ENCODE measurements at regions not wholly inside any gene's neighbourhood (a gene's known extent, or its start where the extent isn't known, plus 50 kb on each side); places are given as distances from the start of the nearest gene placed in this dataset.
"Not testable (repeated sequence)": the region's sequence is repeated elsewhere in the genome, so short reads cannot be mapped to it uniquely, and the experiment has no call there.

- FAIRE-seq = no peak
- no peak for DNase-seq (ENCODE audit: insufficient read length, low spot score)
- TF ChIP-seq CTCF (IDR thresholded peaks at IDR 0.05; ENCODE audit: insufficient read depth, missing control alignments) = no peak
These were observed 242.7 kb upstream of the VSTM2A start for GRCh38 chr7:54299426-54299825.

DNA sequence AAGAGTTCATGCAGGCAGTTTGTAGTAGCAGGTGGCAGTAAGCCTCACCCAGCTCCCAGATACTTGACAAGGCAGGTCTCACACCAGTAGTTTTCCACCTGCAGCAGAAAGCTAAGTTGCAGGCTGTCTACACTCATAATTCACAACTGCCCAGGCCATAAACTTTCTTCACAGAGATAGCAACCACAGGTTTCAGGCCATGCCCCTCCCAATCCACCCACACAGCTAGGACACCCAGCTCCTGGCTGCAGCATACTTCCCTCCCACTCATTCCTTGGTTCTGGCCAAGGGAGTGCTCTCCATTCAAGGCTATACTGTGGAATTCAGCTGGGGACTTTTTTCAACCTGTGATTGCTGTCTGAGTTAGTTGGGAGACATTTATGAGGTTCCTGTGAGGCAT lies 226.2 kb upstream of the VSTM2A start:
- not testable (repeated sequence) for FAIRE-seq; DNase-seq (ENCODE audit: insufficient read length, low spot score)

DNA sequence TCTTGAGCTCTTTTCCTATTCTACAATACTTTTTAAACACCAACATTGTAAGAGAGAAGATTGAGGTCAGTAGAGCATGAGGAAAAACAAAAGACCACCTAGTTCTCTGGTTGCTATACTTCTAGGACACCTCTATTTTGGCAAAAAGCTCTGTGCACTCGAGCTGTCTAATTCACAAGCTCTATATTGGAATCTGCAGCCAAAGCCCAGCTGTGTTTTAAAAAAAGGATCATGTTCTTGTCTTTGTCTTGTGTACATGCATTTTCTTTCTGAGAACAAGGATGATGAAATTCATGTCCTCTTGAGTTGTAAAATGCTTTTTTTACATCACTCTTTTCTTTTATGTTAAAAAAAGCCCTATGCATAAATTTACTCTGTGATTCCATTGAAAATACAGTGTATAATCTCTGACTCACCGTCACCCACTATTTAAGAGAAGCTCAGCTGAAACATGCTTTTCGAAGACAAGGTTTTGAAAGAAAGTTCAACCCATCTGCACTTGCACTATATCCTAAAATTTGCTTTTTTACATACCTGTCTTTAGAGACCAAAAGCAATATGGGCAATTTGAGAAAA lies 215.5 kb upstream of the VSTM2A start:
- TF ChIP-seq CTCF (IDR thresholded peaks at IDR 0.05; ENCODE audit: insufficient read depth, missing control alignments) = no peak
- DNase-seq (ENCODE audit: insufficient read length, low spot score) (no peak), FAIRE-seq (no peak)

DNA sequence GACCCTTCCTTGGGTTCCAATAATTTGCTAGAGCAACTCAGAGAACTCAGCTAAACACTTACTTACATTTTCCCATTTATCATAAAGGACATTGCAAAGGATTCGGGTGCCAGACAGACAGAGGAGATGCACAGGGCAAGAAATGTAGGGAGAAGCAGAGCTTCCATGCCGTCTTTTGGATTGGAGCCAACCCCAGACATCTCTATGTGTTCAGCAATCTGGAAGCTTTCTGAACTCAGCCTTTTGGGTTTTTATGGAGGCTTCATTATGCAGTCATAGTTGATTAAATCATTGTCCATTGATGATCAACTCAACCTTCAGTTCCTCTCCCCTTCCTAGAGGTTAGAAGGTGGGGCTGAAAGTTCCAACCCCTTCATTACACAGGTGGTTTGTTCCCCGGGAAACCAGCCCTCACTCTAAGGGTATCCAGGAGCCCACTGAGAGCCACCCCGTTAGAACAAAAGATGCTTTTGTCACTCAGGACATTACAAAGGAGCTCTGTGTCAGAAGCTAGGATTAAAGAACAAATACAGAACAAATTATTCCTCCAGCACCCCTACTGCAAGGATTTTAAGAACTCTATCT lies 211.9 kb upstream of the VSTM2A start:
- TF ChIP-seq CTCF (IDR thresholded peaks at IDR 0.05; ENCODE audit: insufficient read depth, missing control alignments) = no peak
- FAIRE-seq = no peak

DNA sequence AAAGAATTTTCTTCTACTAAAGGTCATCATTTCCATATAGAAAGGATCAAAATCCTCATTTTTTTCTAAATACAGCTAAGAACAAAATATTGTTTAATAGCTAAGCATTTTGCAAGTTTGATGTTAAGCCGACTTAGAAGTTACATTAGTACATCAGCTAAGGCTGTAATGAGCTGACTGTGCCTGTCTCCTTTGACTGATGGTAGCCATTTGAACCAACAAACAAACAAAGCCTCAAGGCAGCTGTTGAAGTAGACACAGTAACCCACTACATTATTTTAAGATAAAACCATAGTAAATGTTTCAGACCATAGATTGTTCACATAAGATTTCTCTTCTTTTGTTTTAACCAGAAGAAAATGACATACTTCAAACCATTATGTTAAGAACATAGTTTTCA lies 210.9 kb upstream of the VSTM2A start:
- TF ChIP-seq CTCF (IDR thresholded peaks at IDR 0.05; ENCODE audit: insufficient read depth, missing control alignments) = no peak
- DNase-seq (ENCODE audit: insufficient read length, low spot score) (no peak), FAIRE-seq (peak; percentile 58)

More for the DNA sequence above, 211.9 kb upstream of the VSTM2A start:
- no peak for DNase-seq (ENCODE audit: insufficient read length, low spot score)

DNA sequence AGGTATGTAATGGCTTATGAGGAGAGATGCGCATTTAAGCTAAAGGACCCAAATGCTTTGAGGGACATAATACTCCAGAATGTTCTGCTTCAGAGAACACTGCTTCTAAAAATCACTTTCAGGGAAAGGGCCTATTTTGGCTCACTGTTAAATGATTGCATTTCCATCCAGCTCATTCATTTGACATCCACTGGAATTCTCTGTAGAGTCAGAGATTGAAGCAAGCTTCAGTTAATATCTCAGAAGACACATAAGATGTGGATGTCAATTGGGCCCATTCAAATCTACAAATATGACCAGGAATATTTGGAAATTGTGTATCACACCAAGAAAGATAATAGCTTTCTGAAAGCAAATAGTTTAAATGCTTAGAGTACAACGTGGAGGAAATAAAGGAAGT lies 209.9 kb upstream of the VSTM2A start:
- no peak for DNase-seq (ENCODE audit: insufficient read length, low spot score)
- no peak for FAIRE-seq
- TF ChIP-seq CTCF (IDR thresholded peaks at IDR 0.05; ENCODE audit: insufficient read depth, missing control alignments) = no peak

DNA sequence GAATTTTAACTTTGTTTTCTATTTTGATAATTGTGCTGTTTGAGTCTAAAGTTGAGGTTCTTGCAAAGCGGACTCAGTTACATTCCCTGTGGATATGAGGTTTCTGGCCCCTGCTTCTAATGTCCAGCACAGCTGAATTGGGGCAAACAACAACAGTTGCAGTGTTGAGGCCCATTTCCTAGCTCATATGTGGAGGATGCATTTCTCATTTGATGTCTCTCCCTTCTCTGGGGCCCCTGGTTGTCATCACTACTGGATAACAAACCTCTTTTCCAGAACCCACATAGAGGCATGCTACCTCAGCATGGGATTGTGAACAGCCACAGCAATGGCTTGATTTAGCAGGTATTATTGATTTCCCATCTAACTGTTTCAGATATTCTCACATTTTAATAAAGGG lies 208.2 kb upstream of the VSTM2A start:
- no peak for TF ChIP-seq CTCF (IDR thresholded peaks at IDR 0.05; ENCODE audit: insufficient read depth, missing control alignments)
- FAIRE-seq = no peak
- DNase-seq (ENCODE audit: insufficient read length, low spot score) = no peak
